B cell (primary cell): ENCODE measurements at regions not wholly inside any gene's neighbourhood (a gene's known extent, or its start where the extent isn't known, plus 50 kb on each side); places are given as distances from the start of the nearest gene placed in this dataset.

ENCODE experiments used
- ATAC-seq: fragments of 200-7000 bp; cut with Tn5 transposase; one replicate; pipeline ENCODE4 v1.10.0; 2021; ENCODE audit warnings: low read depth, mild to moderate bottlenecking, moderate number of reproducible peaks, moderate library complexity
- CTCF ChIA-PET: fragments of 350-600 bp; sonication (Branson Sonifier 250); formaldehyde crosslinking; loops from one replicate; lab custom pipeline; 2021; ENCODE audit warnings: antibody characterized with exemption, inconsistent platforms; lab: Charles Lee
- POLR2A ChIA-PET: fragments of 350-600 bp; sonication (Branson Sonifier 250); formaldehyde crosslinking; loops from one replicate; lab custom pipeline; 2021; ENCODE audit warnings: antibody characterized with exemption; lab: Charles Lee
- DNase-seq: peaks from one replicate; pipeline ENCODE4 v3.0.0; 2013
- H2AFZ ChIP-seq: 2 replicates; pipeline ENCODE4 v1.6.1; 2012; ENCODE audit warnings: mild to moderate bottlenecking, low read depth, low read length; ENCODE audit not compliant: insufficient read depth, poor library complexity, severe bottlenecking
- H3K27ac ChIP-seq, 2 donors: 1 replicate in 1 of 2; 2 replicates in 1 of 2; pipeline ENCODE4 v1.5.1; 2012 to 2013; ENCODE audit warnings: low read length in 2 of 2, mild to moderate bottlenecking in 2 of 2, moderate library complexity in 1 of 2
- H3K27me3 ChIP-seq, 4 experiments: fragments of 200-600 bp in 1 of 4; sonication (generic) in 1 of 4; replicated peaks in 1 of 4; 1 replicate in 2 of 4; 2 replicates in 2 of 4; pipeline versions ENCODE4 v1.6.1 to v1.7.0; 2013 to 2016; ENCODE audit warnings: low read length in 3 of 4, mild to moderate bottlenecking in 2 of 4, mixed read lengths in 1 of 4, moderate library complexity in 1 of 4; ENCODE audit not compliant: insufficient read depth in 4 of 4, control insufficient read depth in 3 of 4; ENCODE audit errors: control extremely low read depth in 1 of 4
- H3K36me3 ChIP-seq, 2 experiments: replicated peaks in 1 of 2; 1 replicate in 1 of 2; 2 replicates in 1 of 2; pipeline versions ENCODE4 v1.6.1 to v1.7.1; 2013; ENCODE audit warnings: low read length in 1 of 2; ENCODE audit not compliant: insufficient read depth in 2 of 2, control insufficient read depth in 1 of 2; ENCODE audit errors: control extremely low read depth in 1 of 2, extremely low read depth in 1 of 2
- H3K4me1 ChIP-seq, 2 donors: fragments of 200-600 bp in 1 of 2; sonication (generic) in 1 of 2; 1 replicate in 1 of 2; 2 replicates in 1 of 2; pipeline versions ENCODE4 v1.5.1 to v1.6.1; 2013 to 2017; ENCODE audit warnings: low read length in 2 of 2; ENCODE audit not compliant: control insufficient read depth in 2 of 2, insufficient read depth in 2 of 2
- H3K4me2 ChIP-seq: replicated peaks from 2 replicates; pipeline ENCODE3; 2012; ENCODE audit warnings: mild to moderate bottlenecking, low read depth, low read length; ENCODE audit not compliant: poor library complexity, severe bottlenecking
- H3K4me3 ChIP-seq, 5 experiments: fragments of 200-600 bp in 1 of 5; sonication (generic) in 1 of 5; 1 replicate in 3 of 5; 2 replicates in 2 of 5; pipeline versions ENCODE4 v1.5.1 to v1.7.0; 2011 to 2016; ENCODE audit warnings: low read length in 4 of 5, mild to moderate bottlenecking in 4 of 5, low read depth in 2 of 5, control low read depth in 1 of 5, moderate library complexity in 1 of 5; ENCODE audit not compliant: insufficient read depth in 1 of 5; ENCODE audit errors: control extremely low read depth in 1 of 5, extremely low read depth in 1 of 5
- H3K79me2 ChIP-seq: fragments of 200-600 bp; sonication (generic); one replicate; pipeline ENCODE4 v1.6.0; 2016; ENCODE audit warnings: low read length; ENCODE audit not compliant: control insufficient read depth, insufficient read depth
- H3K9ac ChIP-seq: fragments of 200-600 bp; sonication (generic); 2 replicates; pipeline ENCODE4 v1.6.1; 2017; ENCODE audit warnings: mild to moderate bottlenecking, low read length, moderate library complexity
- H3K9me3 ChIP-seq, 3 donors: one replicate each; pipeline versions ENCODE4 v1.6.1 to v1.7.1; 2013; ENCODE audit warnings: low read length in 2 of 3; ENCODE audit not compliant: control insufficient read depth in 2 of 3, insufficient read depth in 1 of 3; ENCODE audit errors: control extremely low read depth in 1 of 3
- H4K20me1 ChIP-seq: 2 replicates; pipeline ENCODE4 v1.6.0; 2012; ENCODE audit warnings: mild to moderate bottlenecking, low read length; ENCODE audit not compliant: insufficient read depth, control insufficient read depth, poor library complexity, severe bottlenecking
- H3K27ac Mint-ChIP-seq: one replicate; pipeline ENCODE4 v1.8.0; 2021; ENCODE audit warnings: mixed read lengths
- H3K27me3 Mint-ChIP-seq: one replicate; pipeline ENCODE4 v1.8.0; 2021; ENCODE audit warnings: mixed read lengths
- H3K4me1 Mint-ChIP-seq: one replicate; pipeline ENCODE4 v1.8.0; 2021; ENCODE audit warnings: mixed read lengths
- H3K4me3 Mint-ChIP-seq: one replicate; pipeline ENCODE4 v1.8.0; 2021; ENCODE audit warnings: mixed read lengths
- H3K9me3 Mint-ChIP-seq: one replicate; pipeline ENCODE4 v1.8.0; 2022; ENCODE audit warnings: mixed read lengths; ENCODE audit not compliant: insufficient read depth
- EZH2 ChIP-seq: IDR thresholded peaks from 2 replicates; pipeline ENCODE4 v1.6.1; 2012; ENCODE audit warnings: borderline replicate concordance, low read depth, mild to moderate bottlenecking, moderate library complexity, low read length; ENCODE audit not compliant: insufficient read depth, poor library complexity, severe bottlenecking
- WGBS: methylation state at CpG from one replicate; pipeline ENCODE4 v1.1.5; 2013; ENCODE audit warnings: missing lambda C conversion rate; ENCODE audit not compliant: insufficient coverage; 5-methylcytosine and 5-hydroxymethylcytosine counted together
- intact Hi-C: fragments of 100-400 bp; cut with micrococcal nuclease; formaldehyde crosslinking; loops from one replicate; pipeline ENCODE4 v1.10.0; 2022
- TF ChIP-seq, protein P1 (sequence below): fragments of 200-600 bp; IDR thresholded peaks from one replicate; pipeline ENCODE4 v1.8.0; 2022; ENCODE audit warnings: antibody characterized with exemption, mild to moderate bottlenecking

- no peak for ATAC-seq
- no peaks in the 10 kb centered on the region for H4K20me1 ChIP-seq
Observed at GRCh38 chr13:65808061-65808460, 1422.1 kb downstream of the PCDH9 start.

GRCh38 chr13:65803530-65804392 lies 1426.4 kb downstream of the PCDH9 start:
- Mint-ChIP-seq H3K9me3 (no peaks in the 10 kb centered on the region), H3K27ac (no peak overlapping the region), H3K4me3 (no peak overlapping the region), H3K27me3 (no peaks in the 10 kb centered on the region), H3K4me1 (no peaks in the 10 kb centered on the region)
- H3K27me3 ChIP-seq, result no peaks in the 10 kb centered on the region
- H4K20me1 ChIP-seq, result no peaks in the 10 kb centered on the region
- no peak overlapping the region for H3K27ac ChIP-seq
- no peaks in the 10 kb centered on the region for H3K4me1 ChIP-seq
- peaks cover 0 to 3% (median 0%) of the 10 kb centered on the region in 3 donors for H3K9me3 ChIP-seq
- ChIA-PET CTCF (no interaction called here), POLR2A (no interaction called here)
- H3K79me2 ChIP-seq, result no peaks in the 10 kb centered on the region
- H3K4me3 ChIP-seq, result no peak overlapping the region
- WGBS, result 91% methylated on average over 5 of the region's 12 CpGs
- no peaks in the 10 kb centered on the region for H3K36me3 ChIP-seq
- no peak overlapping the region for H3K9ac ChIP-seq
- no peak overlapping the region for H2AFZ ChIP-seq
- intact Hi-C loops, result no loop called here
- ATAC-seq (no peak), DNase-seq (no peak)
- no peak for TF ChIP-seq EZH2
- TF ChIP-seq, protein P1, sequence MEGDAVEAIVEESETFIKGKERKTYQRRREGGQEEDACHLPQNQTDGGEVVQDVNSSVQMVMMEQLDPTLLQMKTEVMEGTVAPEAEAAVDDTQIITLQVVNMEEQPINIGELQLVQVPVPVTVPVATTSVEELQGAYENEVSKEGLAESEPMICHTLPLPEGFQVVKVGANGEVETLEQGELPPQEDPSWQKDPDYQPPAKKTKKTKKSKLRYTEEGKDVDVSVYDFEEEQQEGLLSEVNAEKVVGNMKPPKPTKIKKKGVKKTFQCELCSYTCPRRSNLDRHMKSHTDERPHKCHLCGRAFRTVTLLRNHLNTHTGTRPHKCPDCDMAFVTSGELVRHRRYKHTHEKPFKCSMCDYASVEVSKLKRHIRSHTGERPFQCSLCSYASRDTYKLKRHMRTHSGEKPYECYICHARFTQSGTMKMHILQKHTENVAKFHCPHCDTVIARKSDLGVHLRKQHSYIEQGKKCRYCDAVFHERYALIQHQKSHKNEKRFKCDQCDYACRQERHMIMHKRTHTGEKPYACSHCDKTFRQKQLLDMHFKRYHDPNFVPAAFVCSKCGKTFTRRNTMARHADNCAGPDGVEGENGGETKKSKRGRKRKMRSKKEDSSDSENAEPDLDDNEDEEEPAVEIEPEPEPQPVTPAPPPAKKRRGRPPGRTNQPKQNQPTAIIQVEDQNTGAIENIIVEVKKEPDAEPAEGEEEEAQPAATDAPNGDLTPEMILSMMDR, result no peak
- no peak overlapping the region for H3K4me2 ChIP-seq

More at GRCh38 chr13:65808061-65808460, 1422.1 kb downstream of the PCDH9 start:
- CTCF ChIA-PET, result no interaction called here
- H3K9ac ChIP-seq, result no peak overlapping the region
- no peaks in the 10 kb centered on the region for H3K4me1 Mint-ChIP-seq
- H3K4me3 ChIP-seq, result no peak overlapping the region
- H3K27ac Mint-ChIP-seq, result no peak overlapping the region
- H3K27me3 ChIP-seq, result no peaks in the 10 kb centered on the region
- peaks cover 0 to 9% (median 0%) of the 10 kb centered on the region in 3 donors for H3K9me3 ChIP-seq
- intact Hi-C loops, result no loop called here
- no peaks in the 10 kb centered on the region for H3K79me2 ChIP-seq
- no peak for TF ChIP-seq EZH2
- TF ChIP-seq, protein P1, result no peak
- POLR2A ChIA-PET, result no interaction called here
- no peaks in the 10 kb centered on the region for H3K36me3 ChIP-seq
- H3K27ac ChIP-seq, result no peak overlapping the region
- H3K4me3 Mint-ChIP-seq, result no peak overlapping the region
- no peak for DNase-seq
- WGBS, result no CpG with 5 or more reads among the region's 1 CpG
- H3K9me3 Mint-ChIP-seq, result no peaks in the 10 kb centered on the region
- H2AFZ ChIP-seq, result no peak overlapping the region
- H3K4me1 ChIP-seq, result no peaks in the 10 kb centered on the region
- H3K4me2 ChIP-seq, result no peak overlapping the region
- no peaks in the 10 kb centered on the region for H3K27me3 Mint-ChIP-seq
